MG63 (cell line): ENCODE measurements at regions not wholly inside any gene's neighbourhood (a gene's known extent, or its start where the extent isn't known, plus 50 kb on each side); places are given as distances from the start of the nearest gene placed in this dataset.

Experiments
- DNase-seq: peaks from one replicate; pipeline ENCODE4 v3.0.0-alpha.2; 2020
- H3K27me3 ChIP-seq: fragments of 250-450 bp; sonication (Bioruptor Pico); 2 replicates; pipeline ENCODE4 v1.5.1; 2020; ENCODE audit warnings: mild to moderate bottlenecking, moderate library complexity
- H3K36me3 ChIP-seq: fragments of 250-450 bp; sonication (Bioruptor Pico); 2 replicates; pipeline ENCODE4 v1.5.1; 2020; ENCODE audit warnings: mild to moderate bottlenecking, moderate library complexity
- H3K4me3 ChIP-seq: fragments of 250-450 bp; sonication (Bioruptor Pico); 2 replicates; pipeline ENCODE4 v1.5.1; 2020; ENCODE audit warnings: mild to moderate bottlenecking, moderate library complexity
- H3K9me3 ChIP-seq: fragments of 250-450 bp; sonication (Bioruptor Pico); 2 replicates; pipeline ENCODE4 v1.5.1; 2020; ENCODE audit warnings: mild to moderate bottlenecking, moderate library complexity

- Histone ChIP-seq H3K9me3 (no peaks in the 10 kb centered on the region), H3K36me3 (no peaks in the 10 kb centered on the region), H3K27me3 (no peaks in the 10 kb centered on the region), H3K4me3 (no peak overlapping the region)
- DNase-seq, result no peak
These were observed 104.3 kb upstream of the MAX start for GRCh38 chr14:65206448-65207096.

GRCh38 chr14:65208548-65208947 lies 106.2 kb upstream of the MAX start:
- H3K4me3 ChIP-seq, result no peak overlapping the region
- H3K36me3 ChIP-seq, result no peaks in the 10 kb centered on the region
- no peaks in the 10 kb centered on the region for H3K9me3 ChIP-seq
- no peaks in the 10 kb centered on the region for H3K27me3 ChIP-seq
- no peak for DNase-seq

GRCh38 chr14:65210118-65210821 lies 108.0 kb upstream of the MAX start:
- Histone ChIP-seq H3K9me3 (no peaks in the 10 kb centered on the region), H3K27me3 (no peaks in the 10 kb centered on the region), H3K4me3 (no peak overlapping the region), H3K36me3 (no peaks in the 10 kb centered on the region)
- no peak for DNase-seq

DNA sequence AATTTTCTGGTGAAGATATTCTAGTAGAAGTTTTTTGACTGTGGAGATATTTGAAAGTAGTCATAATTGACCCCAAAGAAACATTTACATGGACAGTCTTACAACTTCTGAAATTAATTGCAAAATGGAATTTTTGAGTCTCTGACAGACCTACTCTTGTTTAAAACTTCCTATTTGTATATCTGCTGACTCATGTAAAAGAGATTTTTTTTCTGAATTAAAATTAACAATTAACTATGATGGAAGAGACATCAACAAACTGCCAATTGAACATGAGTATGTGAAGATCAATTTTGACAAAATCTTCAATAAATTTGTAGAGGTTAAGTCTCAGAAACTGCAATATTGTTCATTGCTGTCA lies 108.5 kb upstream of the MAX start:
- H3K4me3 ChIP-seq, result no peak overlapping the region
- DNase-seq, result no peak
- H3K9me3 ChIP-seq, result no peaks in the 10 kb centered on the region
- no peaks in the 10 kb centered on the region for H3K36me3 ChIP-seq
- H3K27me3 ChIP-seq, result no peaks in the 10 kb centered on the region

DNA sequence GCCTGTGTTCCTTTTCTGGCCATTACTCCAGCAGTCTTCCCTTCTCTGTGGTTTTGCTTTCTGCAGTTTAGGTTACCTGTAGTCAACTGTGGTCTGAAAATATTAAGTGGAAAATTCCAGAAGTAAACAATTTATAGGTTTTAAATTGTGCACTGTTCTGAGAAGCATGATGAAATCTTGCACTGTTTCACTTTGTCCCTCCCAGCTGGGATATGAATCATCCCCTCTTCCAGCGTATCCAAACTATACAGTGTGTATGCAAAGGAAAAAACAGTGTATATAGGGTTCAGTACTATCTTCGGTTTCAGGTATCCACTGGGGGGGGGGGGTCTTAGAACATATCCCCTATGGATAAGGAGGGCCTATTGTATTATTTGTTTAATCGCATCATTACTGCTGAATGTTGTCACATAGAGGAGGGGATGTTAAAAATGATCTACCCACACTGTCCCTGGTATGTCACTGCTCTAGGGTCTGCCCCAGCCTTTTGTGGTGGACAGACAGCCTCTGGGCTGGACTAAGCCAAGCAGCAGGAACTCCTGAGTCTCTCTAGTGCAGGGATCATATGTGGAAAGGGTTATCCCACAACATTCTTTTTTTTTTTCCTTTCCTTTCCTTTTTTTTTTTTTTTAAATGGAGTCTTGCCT lies 109.1 kb upstream of the MAX start:
- H3K9me3 ChIP-seq, result no peaks in the 10 kb centered on the region
- no peaks in the 10 kb centered on the region for H3K27me3 ChIP-seq
- H3K36me3 ChIP-seq, result no peaks in the 10 kb centered on the region
- no peak overlapping the region for H3K4me3 ChIP-seq
- no peak for DNase-seq

DNA sequence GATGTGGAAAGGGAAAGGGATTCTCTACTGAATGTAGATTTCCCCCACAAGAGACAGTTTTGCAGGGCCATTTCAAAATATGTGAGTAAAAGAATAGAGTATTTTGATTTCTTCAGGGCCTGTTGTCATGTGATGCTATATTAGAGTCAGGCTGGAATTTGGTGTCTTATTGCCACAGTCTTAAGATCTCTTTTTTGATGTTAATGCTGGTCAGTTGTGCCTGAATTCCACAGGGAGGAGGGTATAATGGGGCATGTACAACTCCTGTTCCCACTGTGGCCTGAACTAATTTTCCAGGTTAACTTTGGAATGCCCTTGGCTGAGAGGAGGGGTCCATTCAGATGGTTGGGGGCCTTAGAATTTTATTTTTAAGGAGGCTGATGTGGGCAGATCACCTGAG lies 111.0 kb upstream of the MAX start:
- Histone ChIP-seq H3K36me3 (no peaks in the 10 kb centered on the region), H3K4me3 (no peak overlapping the region), H3K27me3 (no peaks in the 10 kb centered on the region), H3K9me3 (no peaks in the 10 kb centered on the region)
- DNase-seq, result no peak

DNA sequence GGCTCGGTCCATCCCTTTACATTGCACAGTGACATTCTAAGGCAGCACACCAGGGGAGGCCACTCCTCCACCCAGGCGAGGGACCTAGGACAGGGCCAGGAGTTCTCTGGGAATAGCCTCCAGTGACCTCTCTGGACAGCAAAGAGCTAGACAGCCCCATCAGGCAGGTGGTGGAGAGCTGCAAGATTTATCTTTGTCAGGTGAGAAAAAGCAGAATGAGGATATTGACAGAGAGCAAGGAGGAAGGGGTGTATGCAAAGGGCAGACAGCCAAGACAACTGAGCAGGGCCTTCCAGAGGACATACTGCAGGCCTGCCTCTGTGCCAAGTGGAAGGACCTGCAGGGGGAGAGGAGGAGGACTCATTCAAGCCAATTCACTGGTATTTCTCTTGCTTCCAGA lies 112.4 kb upstream of the MAX start:
- H3K36me3 ChIP-seq, result no peaks in the 10 kb centered on the region
- H3K27me3 ChIP-seq, result no peaks in the 10 kb centered on the region
- no peak overlapping the region for H3K4me3 ChIP-seq
- DNase-seq, result no peak
- no peaks in the 10 kb centered on the region for H3K9me3 ChIP-seq

GRCh38 chr14:65219353-65219752 lies 117.0 kb upstream of the MAX start:
- DNase-seq, result no peak
- Histone ChIP-seq H3K36me3 (no peaks in the 10 kb centered on the region), H3K4me3 (no peak overlapping the region), H3K9me3 (no peaks in the 10 kb centered on the region), H3K27me3 (no peaks in the 10 kb centered on the region)

DNA sequence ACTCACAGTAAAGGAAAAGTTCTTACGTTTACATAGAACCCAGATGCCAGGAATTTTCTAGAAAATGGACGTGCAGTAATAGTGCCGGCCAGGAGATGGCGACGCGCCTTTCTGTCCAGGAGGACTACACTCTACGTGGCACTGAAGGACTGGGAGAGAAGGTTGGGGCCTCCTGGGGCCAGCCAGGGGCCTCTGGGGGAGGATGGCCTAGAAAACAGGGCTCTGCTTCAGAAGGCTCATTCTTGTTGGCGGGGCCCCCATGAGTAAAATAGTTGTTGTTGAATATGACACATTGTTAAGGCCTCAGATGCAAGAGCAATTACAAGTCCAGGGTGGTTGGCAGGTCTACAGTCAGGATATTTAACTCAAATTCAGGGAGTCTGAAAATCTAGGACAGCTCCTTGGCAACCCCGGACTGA lies 120.1 kb upstream of the MAX start:
- H3K36me3 ChIP-seq, result no peaks in the 10 kb centered on the region
- DNase-seq, result peak; percentile 16
- H3K9me3 ChIP-seq, result no peaks in the 10 kb centered on the region
- no peak overlapping the region for H3K4me3 ChIP-seq
- H3K27me3 ChIP-seq, result no peaks in the 10 kb centered on the region

DNA sequence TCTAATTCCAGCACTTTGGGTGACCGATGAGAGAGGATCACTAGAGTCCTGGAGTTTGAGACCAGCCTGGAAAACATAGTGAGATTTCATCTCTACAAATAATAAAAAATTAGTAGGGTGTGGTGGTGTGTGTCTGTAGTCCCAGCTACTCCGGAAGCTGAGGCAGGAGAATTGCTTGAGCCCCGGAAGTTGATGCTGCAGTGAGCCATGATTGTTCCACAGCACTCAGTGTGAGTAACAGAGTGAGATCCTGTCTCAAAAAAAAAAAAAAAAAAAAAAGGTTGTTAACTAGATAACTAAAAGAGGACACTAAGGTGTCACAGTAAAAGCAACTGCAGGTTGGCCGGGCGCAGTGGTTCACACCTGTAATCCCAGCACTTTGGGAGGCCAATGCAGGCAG lies 121.3 kb upstream of the MAX start:
- Histone ChIP-seq H3K4me3 (no peak overlapping the region), H3K36me3 (no peaks in the 10 kb centered on the region), H3K9me3 (no peaks in the 10 kb centered on the region), H3K27me3 (no peaks in the 10 kb centered on the region)
- no peak for DNase-seq

- H3K36me3 ChIP-seq, result no peaks in the 10 kb centered on the region
- no peaks in the 10 kb centered on the region for H3K9me3 ChIP-seq
- peak; percentile 31 for DNase-seq
- no peak overlapping the region for H3K4me3 ChIP-seq
- H3K27me3 ChIP-seq, result no peaks in the 10 kb centered on the region
These were observed 122.5 kb upstream of the MAX start for GRCh38 chr14:65224799-65225198.

- no peak for DNase-seq
- Histone ChIP-seq H3K4me3 (no peak overlapping the region), H3K36me3 (no peaks in the 10 kb centered on the region), H3K9me3 (no peaks in the 10 kb centered on the region), H3K27me3 (no peaks in the 10 kb centered on the region)
These were observed 123.2 kb upstream of the MAX start for GRCh38 chr14:65225299-65226159.

DNA sequence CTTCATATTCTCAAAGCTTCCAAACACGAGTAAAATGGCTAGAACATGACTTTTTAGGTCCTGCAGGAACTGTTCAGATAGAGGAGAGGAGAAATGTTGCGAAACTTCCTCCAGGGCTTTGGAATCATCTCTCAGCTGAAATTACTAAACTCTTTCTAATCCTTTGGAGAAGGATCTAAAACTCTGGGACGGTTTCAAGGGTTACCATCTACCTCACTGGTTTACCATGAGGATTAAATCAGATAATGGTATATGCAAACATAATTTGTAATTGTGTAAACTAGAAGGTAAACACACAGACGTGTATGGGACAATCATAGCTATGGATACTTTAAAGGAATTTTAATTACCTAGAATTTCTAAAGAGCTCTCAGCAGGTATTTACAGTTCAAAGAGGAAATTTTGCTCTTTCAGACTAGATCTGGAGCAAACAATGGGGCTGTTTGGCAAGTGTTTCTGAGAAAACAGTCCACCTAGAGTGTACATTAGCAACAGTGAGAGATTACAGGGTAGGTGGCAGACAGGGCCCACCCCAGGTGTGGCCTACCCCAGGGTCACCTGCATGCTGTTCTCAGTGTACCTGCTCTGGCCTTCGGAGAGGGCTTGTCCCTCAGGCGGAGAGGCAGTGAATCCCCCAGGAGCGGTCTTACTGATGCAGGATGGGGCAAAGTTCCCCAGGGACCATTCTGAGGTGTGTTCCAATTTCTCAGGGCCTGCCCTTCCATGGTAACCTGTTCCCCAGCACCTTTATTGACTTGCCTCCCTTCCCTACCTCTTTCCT lies 124.7 kb upstream of the MAX start:
- Histone ChIP-seq H3K4me3 (no peak overlapping the region), H3K9me3 (no peaks in the 10 kb centered on the region), H3K27me3 (no peaks in the 10 kb centered on the region), H3K36me3 (no peaks in the 10 kb centered on the region)
- DNase-seq, result no peak

DNA sequence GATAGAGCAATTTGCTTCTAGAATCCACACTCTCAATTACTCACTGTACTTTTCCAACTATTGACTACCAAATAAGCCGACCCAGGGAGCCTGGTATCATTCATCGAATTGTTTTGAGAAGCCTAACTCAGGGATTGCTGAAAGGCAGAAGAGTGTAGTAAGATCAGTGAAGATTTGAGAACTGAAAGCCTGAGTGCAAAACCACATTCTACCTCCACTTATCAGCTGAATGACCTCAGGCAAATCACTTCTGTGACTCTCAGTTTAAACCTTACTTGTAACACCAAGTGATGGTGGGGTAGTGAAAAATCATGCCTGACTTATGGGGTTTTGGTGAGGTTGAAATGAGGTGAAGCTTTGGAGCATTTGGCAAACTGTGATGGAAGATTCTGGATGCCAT lies 126.1 kb upstream of the MAX start:
- no peaks in the 10 kb centered on the region for H3K27me3 ChIP-seq
- no peak overlapping the region for H3K4me3 ChIP-seq
- DNase-seq, result no peak
- H3K9me3 ChIP-seq, result no peaks in the 10 kb centered on the region
- no peaks in the 10 kb centered on the region for H3K36me3 ChIP-seq

DNA sequence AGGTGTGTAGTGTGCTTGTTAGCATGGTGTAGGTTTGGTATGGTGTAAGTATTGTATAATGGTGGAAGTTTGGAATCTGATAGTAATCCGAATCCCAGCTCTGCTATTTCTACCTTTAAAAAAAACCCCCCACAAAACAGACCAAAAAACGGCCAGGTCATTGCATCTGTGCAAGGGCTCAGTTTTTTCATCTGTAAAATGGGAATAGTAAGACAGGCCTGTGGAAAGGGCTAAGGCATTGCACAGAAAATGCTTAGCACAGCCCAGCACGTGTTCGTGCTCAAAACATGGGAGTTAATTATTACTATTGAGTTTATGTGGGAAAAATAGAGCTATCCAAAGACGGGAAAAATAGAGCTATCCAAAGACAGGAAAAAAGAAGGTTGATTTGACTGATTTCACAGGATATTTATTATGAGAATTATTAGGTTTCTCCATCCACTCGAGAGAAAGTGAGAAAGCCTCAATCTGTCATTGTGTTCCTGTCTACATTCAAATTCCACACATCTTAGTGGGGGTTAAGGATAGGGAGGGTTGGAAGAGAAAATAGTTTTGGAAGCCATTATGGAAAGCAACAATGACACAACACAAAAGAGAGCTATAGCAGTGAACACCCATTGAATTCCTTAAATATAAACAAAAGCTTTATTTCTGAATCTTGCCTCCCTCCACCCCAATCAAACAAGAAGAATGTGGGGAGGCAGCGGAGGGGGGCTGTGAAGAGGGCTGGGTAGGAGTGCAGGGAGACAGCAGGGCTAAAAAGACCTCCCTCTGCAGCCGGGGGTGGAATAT lies 126.8 kb upstream of the MAX start:
- H3K9me3 ChIP-seq, result no peaks in the 10 kb centered on the region
- no peaks in the 10 kb centered on the region for H3K27me3 ChIP-seq
- H3K4me3 ChIP-seq, result no peak overlapping the region
- no peak for DNase-seq
- H3K36me3 ChIP-seq, result no peaks in the 10 kb centered on the region
